ENCODE measurements at regions not wholly inside any gene's neighbourhood (a gene's known extent, or its start where the extent isn't known, plus 50 kb on each side); places are given as distances from the start of the nearest gene placed in this dataset.
A peak's percentile ranks its signal among the peaks of the same experiment; 100 is the strongest.

DNA sequence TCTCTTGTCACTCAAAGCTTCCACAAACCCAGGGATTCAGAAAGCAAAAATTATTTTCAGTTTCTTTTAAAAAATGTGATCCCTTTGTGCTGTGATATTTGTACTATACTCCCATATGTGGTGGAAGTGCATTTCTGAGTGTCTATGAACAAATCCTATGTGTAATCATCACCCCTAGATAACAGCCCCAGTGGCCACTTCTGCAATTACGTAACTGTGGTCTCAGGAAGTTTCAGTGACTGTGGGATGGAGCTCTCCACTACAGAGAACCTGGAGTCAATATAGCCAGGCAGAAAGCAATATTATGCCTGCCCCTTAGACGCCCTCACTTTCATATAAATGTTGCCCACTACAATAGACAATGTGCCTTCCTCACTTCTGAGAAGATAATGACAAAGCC, 1101.7 kb upstream of the GHITM start:
- Histone ChIP-seq H2BK20ac (ENCODE audit: low read length) (no peak overlapping the region), H3K79me2 (ENCODE audit: control insufficient read depth in 1 of 2, insufficient read depth in 2 of 2, low read length in 2 of 2) (no peaks in the 10 kb centered on the region), H3K4ac (replicated peaks; ENCODE audit: insufficient read length, low read depth, low read length) (no peak overlapping the region), H2BK5ac (ENCODE audit: low read depth, low read length) (no peak overlapping the region), H3K27ac (ENCODE audit: low read depth, low read length) (no peak overlapping the region), H2AFZ (ENCODE audit: low read length) (no peak overlapping the region), H2BK120ac (replicated peaks; ENCODE audit: low read depth, low read length) (no peak overlapping the region), H3K56ac (replicated peaks; ENCODE audit: insufficient read length, low read depth, low read length) (no peak overlapping the region), H3K9me3 (ENCODE audit: insufficient read depth in 2 of 2, low read depth in 1 of 2, low read length in 1 of 2) (no peaks in the 10 kb centered on the region), H3K27me3 (replicated peaks in 1 of 4; ENCODE audit: control insufficient read depth in 3 of 4, extremely low read depth in 1 of 4, insufficient read depth in 3 of 4, low read length in 3 of 4) (no peaks in the 10 kb centered on the region; a peak in 1 of 7 replicates), H4K8ac (ENCODE audit: extremely low read depth, insufficient read depth, low read length) (no peak overlapping the region), H4K20me1 (replicated peaks in 1 of 2; ENCODE audit: control insufficient read depth in 1 of 2, insufficient read depth in 2 of 2, low read length in 2 of 2) (no peaks in the 10 kb centered on the region), H3K79me1 (ENCODE audit: low read depth, low read length) (no peaks in the 10 kb centered on the region), H4K5ac (ENCODE audit: insufficient read length, low read depth, low read length) (no peak overlapping the region), H3K9ac (replicated peaks in 1 of 4; ENCODE audit: extremely low read depth in 1 of 4, low read depth in 3 of 4, low read length in 3 of 4) (no peak overlapping the region), H3K36me3 (ENCODE audit: control insufficient read depth in 2 of 4, insufficient read depth in 4 of 4, low read length in 3 of 4) (no peaks in the 10 kb centered on the region), H3K4me1 (replicated peaks in 1 of 4; ENCODE audit: control insufficient read depth in 3 of 4, insufficient read depth in 4 of 4, low read length in 3 of 4) (no peaks in the 10 kb centered on the region), H2AK5ac (ENCODE audit: low read depth, low read length) (no peak overlapping the region), H3K4me3 (ENCODE audit: extremely low read depth in 1 of 4, insufficient read depth in 2 of 4, low read depth in 3 of 4, low read length in 4 of 4) (no peak overlapping the region), H2BK15ac (ENCODE audit: low read length) (no peak overlapping the region), H4K91ac (replicated peaks; ENCODE audit: insufficient read length, low read length) (no peak overlapping the region), H3K14ac (ENCODE audit: insufficient read length) (no peak overlapping the region), H3K23ac (ENCODE audit: insufficient read length) (no peak overlapping the region), H3K18ac (ENCODE audit: extremely low read depth, low read length) (no peak overlapping the region), H3K4me2 (ENCODE audit: insufficient read depth in 1 of 2, low read depth in 2 of 2, low read length in 2 of 2) (no peak overlapping the region), H3K23me2 (ENCODE audit: low read depth, low read length) (no peaks in the 10 kb centered on the region), H2BK12ac (ENCODE audit: low read depth, low read length) (no peak overlapping the region)
- no peak for DNase-seq (ENCODE audit: low read depth in 1 of 2, low spot score in 2 of 2)
- ChIA-PET CTCF (ENCODE audit: partially characterized antibody) (interaction anchor here (0.6 to 1.6 kb wide), 10 partner anchors 10 to 1050 kb away, joined by 3 to 6 read pairs (median 4); no protein-coding TSS in a partner anchor), POLR2A (ENCODE audit: partially characterized antibody) (no interaction called here)
- TF ChIP-seq CEBPB (IDR thresholded peaks at IDR 0.05; ENCODE audit: low read depth, low read length), result 0 out of 2 replicates have a peak, but pooled peaks have one; percentile 19
- TF ChIP-seq, protein P1, sequence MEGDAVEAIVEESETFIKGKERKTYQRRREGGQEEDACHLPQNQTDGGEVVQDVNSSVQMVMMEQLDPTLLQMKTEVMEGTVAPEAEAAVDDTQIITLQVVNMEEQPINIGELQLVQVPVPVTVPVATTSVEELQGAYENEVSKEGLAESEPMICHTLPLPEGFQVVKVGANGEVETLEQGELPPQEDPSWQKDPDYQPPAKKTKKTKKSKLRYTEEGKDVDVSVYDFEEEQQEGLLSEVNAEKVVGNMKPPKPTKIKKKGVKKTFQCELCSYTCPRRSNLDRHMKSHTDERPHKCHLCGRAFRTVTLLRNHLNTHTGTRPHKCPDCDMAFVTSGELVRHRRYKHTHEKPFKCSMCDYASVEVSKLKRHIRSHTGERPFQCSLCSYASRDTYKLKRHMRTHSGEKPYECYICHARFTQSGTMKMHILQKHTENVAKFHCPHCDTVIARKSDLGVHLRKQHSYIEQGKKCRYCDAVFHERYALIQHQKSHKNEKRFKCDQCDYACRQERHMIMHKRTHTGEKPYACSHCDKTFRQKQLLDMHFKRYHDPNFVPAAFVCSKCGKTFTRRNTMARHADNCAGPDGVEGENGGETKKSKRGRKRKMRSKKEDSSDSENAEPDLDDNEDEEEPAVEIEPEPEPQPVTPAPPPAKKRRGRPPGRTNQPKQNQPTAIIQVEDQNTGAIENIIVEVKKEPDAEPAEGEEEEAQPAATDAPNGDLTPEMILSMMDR (IDR thresholded peaks at IDR 0.05; ENCODE audit: control extremely low read depth in 1 of 3, insufficient read depth in 1 of 3, low read depth in 1 of 3, low read length in 3 of 3), result 0 out of 4 replicates have a peak, but pooled peaks of 1 of the 3 experiments have one; percentile 1
- no peak for TF ChIP-seq CTBP2 (IDR thresholded peaks at IDR 0.05; ENCODE audit: borderline replicate concordance, insufficient read depth, insufficient read length, low read length)
- no peak for FAIRE-seq
- WGBS, 2 experiments (ENCODE audit: extremely low coverage in 1 of 2, insufficient coverage in 1 of 2, insufficient read length in 1 of 2, insufficient replicate concordance in 2 of 2, low coverage in 1 of 2, low lambda C conversion rate in 2 of 2, missing lambda C conversion rate in 1 of 2), result 78% methylated on average over 2 of the region's 2 CpGs; no CpG with 5 or more reads in 1 of the 2 experiments
